Activated CD8-positive, alpha-beta T cell treated with anti-CD3 and anti-CD28 coated beads for 36 hours (primary cell): ENCODE measurements at regions not wholly inside any gene's neighbourhood (a gene's known extent, or its start where the extent isn't known, plus 50 kb on each side); places are given as distances from the start of the nearest gene placed in this dataset.

Experiments used
- ATAC-seq: fragments of 200-7000 bp; cut with Tn5 transposase; one replicate; pipeline ENCODE4 v1.10.0; 2021; ENCODE audit warnings: mild to moderate bottlenecking, moderate library complexity
- CTCF ChIA-PET: fragments of 350-600 bp; sonication (Branson Sonifier 250); formaldehyde crosslinking; loops from one replicate; lab custom pipeline; 2021; ENCODE audit warnings: antibody characterized with exemption; lab: Charles Lee
- POLR2A ChIA-PET: fragments of 350-600 bp; sonication (Branson Sonifier 250); formaldehyde crosslinking; loops from one replicate; lab custom pipeline; 2021; ENCODE audit warnings: antibody characterized with exemption; lab: Charles Lee
- DNase-seq: peaks from one replicate; pipeline ENCODE4 v3.0.0-alpha.2; 2020
- H3K27ac Mint-ChIP-seq: one replicate; pipeline ENCODE4 v1.8.0; 2021; ENCODE audit warnings: mild to moderate bottlenecking, mixed read lengths
- H3K27me3 Mint-ChIP-seq: one replicate; pipeline ENCODE4 v1.8.0; 2021; ENCODE audit warnings: mixed read lengths
- H3K36me3 Mint-ChIP-seq: one replicate; pipeline ENCODE4 v1.8.0; 2021; ENCODE audit warnings: low read depth, mixed read lengths
- H3K4me1 Mint-ChIP-seq: one replicate; pipeline ENCODE4 v1.8.0; 2021; ENCODE audit warnings: low read depth, mixed read lengths
- H3K4me3 Mint-ChIP-seq: one replicate; pipeline ENCODE4 v1.8.0; 2021; ENCODE audit warnings: mild to moderate bottlenecking, moderate library complexity, mixed read lengths
- H3K9me3 Mint-ChIP-seq: one replicate; pipeline ENCODE4 v1.8.0; 2021; ENCODE audit warnings: mixed read lengths
- CTCF ChIP-seq: fragments of 200-600 bp; IDR thresholded peaks from one replicate; pipeline ENCODE4 v1.8.0; 2022; ENCODE audit warnings: antibody characterized with exemption, mild to moderate bottlenecking
- intact Hi-C: fragments of 100-400 bp; cut with micrococcal nuclease; formaldehyde crosslinking; loops from one replicate; pipeline ENCODE4 v1.10.0; 2022

- ChIA-PET POLR2A (no interaction called here), CTCF (interaction anchor here (1.6 kb wide), 1 partner anchor 10 kb away, joined by 4 read pairs; no protein-coding TSS in a partner anchor)
- H3K4me3 Mint-ChIP-seq: no peak overlapping the region
- H3K27ac Mint-ChIP-seq: no peak overlapping the region
- no peak for DNase-seq
- TF ChIP-seq CTCF: no peak
- H3K4me1 Mint-ChIP-seq: no peaks in the 10 kb centered on the region
- H3K9me3 Mint-ChIP-seq: no peaks in the 10 kb centered on the region
- ATAC-seq: no peak
- H3K36me3 Mint-ChIP-seq: no peaks in the 10 kb centered on the region
- no peaks in the 10 kb centered on the region for H3K27me3 Mint-ChIP-seq
- intact Hi-C loops: no loop called here
Observed at GRCh38 chr4:175436196-175436595, 375.9 kb downstream of the GPM6A start.

- Mint-ChIP-seq H3K27ac (no peak overlapping the region), H3K36me3 (no peaks in the 10 kb centered on the region), H3K9me3 (no peaks in the 10 kb centered on the region), H3K27me3 (no peaks in the 10 kb centered on the region), H3K4me1 (no peaks in the 10 kb centered on the region), H3K4me3 (no peak overlapping the region)
- POLR2A ChIA-PET: no interaction called here
- no peak for ATAC-seq
- intact Hi-C loops: no loop called here
- DNase-seq: no peak
- CTCF ChIA-PET: interaction anchor here (1.6 kb wide), 1 partner anchor 11 kb away, joined by 5 read pairs; no protein-coding TSS in a partner anchor
- no peak for TF ChIP-seq CTCF
Observed at GRCh38 chr4:175440786-175441185, 371.3 kb downstream of the GPM6A start.

GRCh38 chr4:175441256-175441655, 370.8 kb downstream of the GPM6A start:
- Mint-ChIP-seq H3K27me3 (no peaks in the 10 kb centered on the region), H3K36me3 (no peaks in the 10 kb centered on the region), H3K4me3 (no peak overlapping the region), H3K9me3 (no peaks in the 10 kb centered on the region), H3K4me1 (no peaks in the 10 kb centered on the region), H3K27ac (no peak overlapping the region)
- POLR2A ChIA-PET: no interaction called here
- intact Hi-C loops: no loop called here
- no peak for ATAC-seq
- no peak for TF ChIP-seq CTCF
- CTCF ChIA-PET: no interaction called here
- DNase-seq: no peak

GRCh38 chr4:175443547-175443946, 368.5 kb downstream of the GPM6A start:
- intact Hi-C loops: no loop called here
- no peaks in the 10 kb centered on the region for H3K36me3 Mint-ChIP-seq
- POLR2A ChIA-PET: no interaction called here
- H3K27me3 Mint-ChIP-seq: no peaks in the 10 kb centered on the region
- no peaks in the 10 kb centered on the region for H3K9me3 Mint-ChIP-seq
- H3K4me1 Mint-ChIP-seq: no peaks in the 10 kb centered on the region
- no peak for TF ChIP-seq CTCF
- ATAC-seq (no peak), DNase-seq (no peak)
- CTCF ChIA-PET: no interaction called here
- H3K4me3 Mint-ChIP-seq: no peak overlapping the region
- no peak overlapping the region for H3K27ac Mint-ChIP-seq

- Mint-ChIP-seq H3K9me3 (no peaks in the 10 kb centered on the region), H3K36me3 (no peaks in the 10 kb centered on the region), H3K4me1 (no peaks in the 10 kb centered on the region), H3K4me3 (no peak overlapping the region), H3K27ac (no peak overlapping the region), H3K27me3 (no peaks in the 10 kb centered on the region)
- no peak for TF ChIP-seq CTCF
- ATAC-seq: no peak
- ChIA-PET CTCF (no interaction called here), POLR2A (no interaction called here)
- no peak for DNase-seq
- intact Hi-C loops: no loop called here
Observed at GRCh38 chr4:175444512-175444911, 367.6 kb downstream of the GPM6A start.
